ENCODE measurements at regions not wholly inside any gene's neighbourhood (a gene's known extent, or its start where the extent isn't known, plus 50 kb on each side); places are given as distances from the start of the nearest gene placed in this dataset.
"Not testable (repeated sequence)": the region's sequence is repeated elsewhere in the genome, so short reads cannot be mapped to it uniquely, and the experiment has no call there.

GRCh38 chr21:33132054-33132453 lies 62.1 kb downstream of the OLIG1 start:
- no peak overlapping the region for H3K4me3 ChIP-seq (ENCODE audit: low read length in 2 of 2)
- no peaks in the 10 kb centered on the region for H3K9me3 ChIP-seq (ENCODE audit: control insufficient read depth in 2 of 2, low read length in 2 of 2)
- H3K4me1 ChIP-seq (ENCODE audit: control insufficient read depth in 2 of 2, insufficient read depth in 2 of 2, low read length in 2 of 2), result no peaks in the 10 kb centered on the region
- no peaks in the 10 kb centered on the region for H3K36me3 ChIP-seq (ENCODE audit: control insufficient read depth in 2 of 2, insufficient read depth in 2 of 2, low read length in 2 of 2)
- H3K9ac ChIP-seq (ENCODE audit: low read depth in 1 of 2, low read length in 2 of 2), result no peak overlapping the region
- H3K27me3 ChIP-seq (ENCODE audit: control insufficient read depth in 2 of 2, insufficient read depth in 2 of 2, low read length in 2 of 2), result peaks cover 15 to 21% of the 10 kb centered on the region in 2 donors
- no peak overlapping the region for H3K27ac ChIP-seq (ENCODE audit: low read depth in 2 of 2, low read length in 2 of 2)

GRCh38 chr21:33133892-33134291 lies 64.0 kb downstream of the OLIG1 start:
- Histone ChIP-seq H3K4me3 (ENCODE audit: low read length in 2 of 2) (no peak overlapping the region), H3K4me1 (ENCODE audit: control insufficient read depth in 2 of 2, insufficient read depth in 2 of 2, low read length in 2 of 2) (no peaks in the 10 kb centered on the region), H3K36me3 (ENCODE audit: control insufficient read depth in 2 of 2, insufficient read depth in 2 of 2, low read length in 2 of 2) (no peaks in the 10 kb centered on the region), H3K9me3 (ENCODE audit: control insufficient read depth in 2 of 2, low read length in 2 of 2) (no peaks in the 10 kb centered on the region), H3K9ac (ENCODE audit: low read depth in 1 of 2, low read length in 2 of 2) (no peak overlapping the region), H3K27ac (ENCODE audit: low read depth in 2 of 2, low read length in 2 of 2) (no peak overlapping the region), H3K27me3 (ENCODE audit: control insufficient read depth in 2 of 2, insufficient read depth in 2 of 2, low read length in 2 of 2) (peaks cover 5 to 11% of the 10 kb centered on the region in 2 donors)

GRCh38 chr21:33135925-33136324 lies 66.0 kb downstream of the OLIG1 start:
- H3K9me3 ChIP-seq (ENCODE audit: control insufficient read depth in 2 of 2, low read length in 2 of 2), result no peaks in the 10 kb centered on the region
- H3K9ac ChIP-seq (ENCODE audit: low read depth in 1 of 2, low read length in 2 of 2), result no peak overlapping the region
- H3K27ac ChIP-seq (ENCODE audit: low read depth in 2 of 2, low read length in 2 of 2), result no peak overlapping the region
- H3K36me3 ChIP-seq (ENCODE audit: control insufficient read depth in 2 of 2, insufficient read depth in 2 of 2, low read length in 2 of 2), result no peaks in the 10 kb centered on the region
- peaks cover 10 to 11% of the 10 kb centered on the region in 2 donors for H3K27me3 ChIP-seq (ENCODE audit: control insufficient read depth in 2 of 2, insufficient read depth in 2 of 2, low read length in 2 of 2)
- no peak overlapping the region for H3K4me3 ChIP-seq (ENCODE audit: low read length in 2 of 2)
- no peaks in the 10 kb centered on the region for H3K4me1 ChIP-seq (ENCODE audit: control insufficient read depth in 2 of 2, insufficient read depth in 2 of 2, low read length in 2 of 2)

- Histone ChIP-seq H3K4me1 (ENCODE audit: control insufficient read depth in 2 of 2, insufficient read depth in 2 of 2, low read length in 2 of 2) (no peaks in the 10 kb centered on the region), H3K27ac (ENCODE audit: low read depth in 2 of 2, low read length in 2 of 2) (no peak overlapping the region), H3K9ac (ENCODE audit: low read depth in 1 of 2, low read length in 2 of 2) (no peak overlapping the region), H3K9me3 (ENCODE audit: control insufficient read depth in 2 of 2, low read length in 2 of 2) (no peaks in the 10 kb centered on the region), H3K27me3 (ENCODE audit: control insufficient read depth in 2 of 2, insufficient read depth in 2 of 2, low read length in 2 of 2) (peaks cover 6 to 10% of the 10 kb centered on the region in 2 donors), H3K4me3 (ENCODE audit: low read length in 2 of 2) (no peak overlapping the region), H3K36me3 (ENCODE audit: control insufficient read depth in 2 of 2, insufficient read depth in 2 of 2, low read length in 2 of 2) (no peaks in the 10 kb centered on the region)
Observed at GRCh38 chr21:33136847-33137502, 67.0 kb downstream of the OLIG1 start.

- Histone ChIP-seq H3K27me3 (ENCODE audit: control insufficient read depth in 2 of 2, insufficient read depth in 2 of 2, low read length in 2 of 2) (peaks cover 3 to 10% of the 10 kb centered on the region in 2 donors), H3K4me3 (ENCODE audit: low read length in 2 of 2) (no peak overlapping the region), H3K9me3 (ENCODE audit: control insufficient read depth in 2 of 2, low read length in 2 of 2) (no peaks in the 10 kb centered on the region), H3K9ac (ENCODE audit: low read depth in 1 of 2, low read length in 2 of 2) (no peak overlapping the region), H3K36me3 (ENCODE audit: control insufficient read depth in 2 of 2, insufficient read depth in 2 of 2, low read length in 2 of 2) (no peaks in the 10 kb centered on the region), H3K4me1 (ENCODE audit: control insufficient read depth in 2 of 2, insufficient read depth in 2 of 2, low read length in 2 of 2) (no peaks in the 10 kb centered on the region), H3K27ac (ENCODE audit: low read depth in 2 of 2, low read length in 2 of 2) (no peak overlapping the region)
Observed at GRCh38 chr21:33139084-33139483, 69.1 kb downstream of the OLIG1 start.

GRCh38 chr21:33140288-33140687 lies 70.3 kb downstream of the OLIG1 start:
- no peak overlapping the region for H3K9ac ChIP-seq (ENCODE audit: low read depth in 1 of 2, low read length in 2 of 2)
- peaks cover 0 to 10% of the 10 kb centered on the region in 2 donors for H3K27me3 ChIP-seq (ENCODE audit: control insufficient read depth in 2 of 2, insufficient read depth in 2 of 2, low read length in 2 of 2)
- no peaks in the 10 kb centered on the region for H3K9me3 ChIP-seq (ENCODE audit: control insufficient read depth in 2 of 2, low read length in 2 of 2)

GRCh38 chr21:33146467-33146866 lies 76.5 kb downstream of the OLIG1 start:
- H3K4me1 ChIP-seq (ENCODE audit: control insufficient read depth in 2 of 2, insufficient read depth in 2 of 2, low read length in 2 of 2), result no peaks in the 10 kb centered on the region
- no peak overlapping the region for H3K27ac ChIP-seq (ENCODE audit: low read depth in 2 of 2, low read length in 2 of 2)
- no peak overlapping the region for H3K4me3 ChIP-seq (ENCODE audit: low read length in 2 of 2)
- H3K36me3 ChIP-seq (ENCODE audit: control insufficient read depth in 2 of 2, insufficient read depth in 2 of 2, low read length in 2 of 2), result no peaks in the 10 kb centered on the region
- no peaks in the 10 kb centered on the region for H3K27me3 ChIP-seq (ENCODE audit: control insufficient read depth in 2 of 2, insufficient read depth in 2 of 2, low read length in 2 of 2)
- no peak overlapping the region for H3K9ac ChIP-seq (ENCODE audit: low read depth in 1 of 2, low read length in 2 of 2)
- H3K9me3 ChIP-seq (ENCODE audit: control insufficient read depth in 2 of 2, low read length in 2 of 2), result no peaks in the 10 kb centered on the region

More at GRCh38 chr21:33140288-33140687, 70.3 kb downstream of the OLIG1 start:
- H3K4me1 ChIP-seq (ENCODE audit: control insufficient read depth in 2 of 2, insufficient read depth in 2 of 2, low read length in 2 of 2), result no peaks in the 10 kb centered on the region
- H3K36me3 ChIP-seq (ENCODE audit: control insufficient read depth in 2 of 2, insufficient read depth in 2 of 2, low read length in 2 of 2), result no peaks in the 10 kb centered on the region
- no peak overlapping the region for H3K27ac ChIP-seq (ENCODE audit: low read depth in 2 of 2, low read length in 2 of 2)
- H3K4me3 ChIP-seq (ENCODE audit: low read length in 2 of 2), result no peak overlapping the region

- Histone ChIP-seq H3K36me3 (ENCODE audit: control insufficient read depth in 2 of 2, insufficient read depth in 2 of 2, low read length in 2 of 2) (no peaks in the 10 kb centered on the region), H3K4me1 (ENCODE audit: control insufficient read depth in 2 of 2, insufficient read depth in 2 of 2, low read length in 2 of 2) (no peaks in the 10 kb centered on the region), H3K9ac (ENCODE audit: low read depth in 1 of 2, low read length in 2 of 2) (no peak overlapping the region), H3K9me3 (ENCODE audit: control insufficient read depth in 2 of 2, low read length in 2 of 2) (no peaks in the 10 kb centered on the region), H3K4me3 (ENCODE audit: low read length in 2 of 2) (no peak overlapping the region), H3K27ac (ENCODE audit: low read depth in 2 of 2, low read length in 2 of 2) (peak overlapping the region in 1 of 2 donors; percentile 1), H3K27me3 (ENCODE audit: control insufficient read depth in 2 of 2, insufficient read depth in 2 of 2, low read length in 2 of 2) (no peaks in the 10 kb centered on the region)
Observed at GRCh38 chr21:33149181-33149580, 79.2 kb downstream of the OLIG1 start.

- H3K9ac ChIP-seq (ENCODE audit: low read depth in 1 of 2, low read length in 2 of 2); H3K36me3 ChIP-seq (ENCODE audit: control insufficient read depth in 2 of 2, insufficient read depth in 2 of 2, low read length in 2 of 2); H3K4me3 ChIP-seq (ENCODE audit: low read length in 2 of 2); H3K27ac ChIP-seq (ENCODE audit: low read depth in 2 of 2, low read length in 2 of 2); H3K4me1 ChIP-seq (ENCODE audit: control insufficient read depth in 2 of 2, insufficient read depth in 2 of 2, low read length in 2 of 2); H3K9me3 ChIP-seq (ENCODE audit: control insufficient read depth in 2 of 2, low read length in 2 of 2); H3K27me3 ChIP-seq (ENCODE audit: control insufficient read depth in 2 of 2, insufficient read depth in 2 of 2, low read length in 2 of 2): not testable (repeated sequence)
Observed at GRCh38 chr21:33150968-33151367, 78.8 kb upstream of the IFNAR2 start.

- Histone ChIP-seq H3K9me3 (ENCODE audit: control insufficient read depth in 2 of 2, low read length in 2 of 2) (peaks cover 0 to under 1% of the 10 kb centered on the region in 2 donors), H3K4me3 (ENCODE audit: low read length in 2 of 2) (no peak overlapping the region), H3K36me3 (ENCODE audit: control insufficient read depth in 2 of 2, insufficient read depth in 2 of 2, low read length in 2 of 2) (no peaks in the 10 kb centered on the region), H3K27me3 (ENCODE audit: control insufficient read depth in 2 of 2, insufficient read depth in 2 of 2, low read length in 2 of 2) (peaks cover 0 to 2% of the 10 kb centered on the region in 2 donors), H3K4me1 (ENCODE audit: control insufficient read depth in 2 of 2, insufficient read depth in 2 of 2, low read length in 2 of 2) (no peaks in the 10 kb centered on the region), H3K9ac (ENCODE audit: low read depth in 1 of 2, low read length in 2 of 2) (no peak overlapping the region), H3K27ac (ENCODE audit: low read depth in 2 of 2, low read length in 2 of 2) (no peak overlapping the region)
Observed at GRCh38 chr21:33151941-33152731, 77.6 kb upstream of the IFNAR2 start.
